ENCODE measurements at regions not wholly inside any gene's neighbourhood (a gene's known extent, or its start where the extent isn't known, plus 50 kb on each side); places are given as distances from the start of the nearest gene placed in this dataset.

- Mint-ChIP-seq H3K4me3 (no peak overlapping the region), H3K9me3 (peaks cover 54 to 67% of the 10 kb centered on the region in 2 experiments), H3K36me3 (ENCODE audit: insufficient read depth in 1 of 3, low read depth in 3 of 3) (peaks cover 0 to 4% (median 2%) of the 10 kb centered on the region in 3 experiments; a peak in 4 of 7 replicates), H3K27me3 (ENCODE audit: low read depth) (no peaks in the 10 kb centered on the region), H3K4me1 (no peaks in the 10 kb centered on the region), H3K27ac (no peak overlapping the region)
- Histone ChIP-seq H2BK12ac (ENCODE audit: insufficient read length, low read depth, low read length) (no peak overlapping the region), H3K4ac (ENCODE audit: low read depth, low read length) (no peak overlapping the region), H2BK5ac (ENCODE audit: insufficient read length, low read length) (no peak overlapping the region), H4K91ac (ENCODE audit: insufficient read length, low read depth, low read length) (no peak overlapping the region), H4K8ac (replicated peaks; ENCODE audit: insufficient read length, low read depth, low read length) (no peak overlapping the region), H2AFZ (ENCODE audit: low read length) (no peak overlapping the region), H2BK20ac (ENCODE audit: low read depth, low read length, poor library complexity, severe bottlenecking) (no peak overlapping the region), H3T11ph (ENCODE audit: low read length) (no peak overlapping the region), H3K56ac (ENCODE audit: insufficient read length, low read depth, low read length) (no peak overlapping the region), H2BK15ac (ENCODE audit: low read depth, low read length) (no peak overlapping the region), H3K4me1 (ENCODE audit: insufficient read depth, low read length) (no peaks in the 10 kb centered on the region), H3K9ac (ENCODE audit: extremely low read depth, insufficient read length, low read length) (no peak overlapping the region), H4K5ac (ENCODE audit: insufficient read length, low read depth, low read length) (no peak overlapping the region), H3K23me2 (ENCODE audit: insufficient read length, low read depth, low read length, poor library complexity, severe bottlenecking) (no peaks in the 10 kb centered on the region), H2BK120ac (ENCODE audit: low read depth, low read length, poor library complexity, severe bottlenecking) (no peak overlapping the region), H3K14ac (ENCODE audit: insufficient read depth, low read length) (no peak overlapping the region), H2AK5ac (ENCODE audit: insufficient read length, low read length) (no peak overlapping the region), H3K4me2 (ENCODE audit: insufficient read depth, insufficient read length, low read length) (no peak overlapping the region), H3K79me1 (ENCODE audit: insufficient read depth, low read depth, low read length, poor library complexity, severe bottlenecking) (no peaks in the 10 kb centered on the region), H3K23ac (ENCODE audit: insufficient read length, low read depth, low read length) (no peak overlapping the region), H3K27me3 (ENCODE audit: insufficient read depth, low read length) (no peaks in the 10 kb centered on the region), H3K9me3 (ENCODE audit: control insufficient read depth, low read depth, low read length) (peaks cover 8% of the 10 kb centered on the region), H3K79me2 (ENCODE audit: insufficient read depth, low read length) (no peaks in the 10 kb centered on the region), H4K20me1 (ENCODE audit: control insufficient read depth, insufficient read depth, insufficient read length) (no peaks in the 10 kb centered on the region), H3K27ac (ENCODE audit: insufficient read length, low read depth, low read length) (no peak overlapping the region), H3K18ac (ENCODE audit: insufficient read length, low read depth, low read length) (no peak overlapping the region)
- TF ChIP-seq CTCF (conservative IDR thresholded peaks at IDR 0.05), result no peak
- no CpG with 5 or more reads among the region's 1 CpG for WGBS (ENCODE audit: extremely low coverage, insufficient read length, low lambda C conversion rate)
- DNase-seq, result no peak
These were observed 84.9 kb downstream of the MID1IP1 start for GRCh38 chrX:38886112-38886511.

All from H9 (cell line).